Peyer's patch (tissue), 4 donors: ENCODE measurements at regions not wholly inside any gene's neighbourhood (a gene's known extent, or its start where the extent isn't known, plus 50 kb on each side); places are given as distances from the start of the nearest gene placed in this dataset.

Source experiments
- CTCF ChIP-seq, 6 experiments: fragments of 450-650 bp in 4 of 6; fragments of 200-600 bp in 2 of 6; sonication (generic) in 1 of 6; IDR thresholded peaks; one replicate each; pipeline ENCODE4 v1.5.1; 2017 to 2019; ENCODE audit warnings: antibody characterized with exemption in 6 of 6, mild to moderate bottlenecking in 3 of 6, moderate library complexity in 1 of 6
- POLR2A ChIP-seq, 2 donors: fragments of 450-650 bp; IDR thresholded peaks; one replicate each; pipeline ENCODE4 v1.5.1; 2017; ENCODE audit warnings: antibody characterized with exemption in 2 of 2, mild to moderate bottlenecking in 2 of 2, moderate library complexity in 2 of 2

GRCh38 chr22:48660790-48661740 is 1166.6 kb downstream of the BRD1 start:
- no peak for TF ChIP-seq CTCF (IDR thresholded peaks at IDR 0.05)
- TF ChIP-seq POLR2A (IDR thresholded peaks at IDR 0.05): no peak
